ENCODE measurements at regions not wholly inside any gene's neighbourhood (a gene's known extent, or its start where the extent isn't known, plus 50 kb on each side); places are given as distances from the start of the nearest gene placed in this dataset.

DNA sequence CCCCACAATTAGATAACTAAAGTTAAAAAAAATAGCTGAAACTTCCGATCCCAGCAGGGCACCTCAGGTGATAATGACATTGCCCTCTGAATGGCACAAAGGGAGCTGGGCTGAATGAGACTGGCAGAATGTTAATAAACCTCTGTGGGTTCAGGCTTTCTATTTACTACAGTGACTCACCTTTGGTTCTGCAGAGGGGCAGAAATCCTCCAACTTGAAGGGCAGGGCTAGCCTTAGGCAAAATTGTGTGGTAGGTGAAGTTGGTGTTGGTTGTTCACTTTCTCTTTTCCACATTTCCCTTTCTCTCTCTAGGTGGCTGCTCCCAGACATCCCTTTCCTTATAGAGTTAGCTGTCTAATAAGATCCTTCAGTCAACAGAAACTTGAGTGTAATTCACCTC lies 625.2 kb downstream of the EPM2A start:
- TF ChIP-seq, protein P1, sequence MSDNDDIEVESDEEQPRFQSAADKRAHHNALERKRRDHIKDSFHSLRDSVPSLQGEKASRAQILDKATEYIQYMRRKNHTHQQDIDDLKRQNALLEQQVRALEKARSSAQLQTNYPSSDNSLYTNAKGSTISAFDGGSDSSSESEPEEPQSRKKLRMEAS (IDR thresholded peaks at IDR 0.05) = no peak
- TF ChIP-seq EP300 (IDR thresholded peaks at IDR 0.05; ENCODE audit: borderline replicate concordance) (no peak), EGR1 (IDR thresholded peaks at IDR 0.05) (no peak), NFIC (IDR thresholded peaks at IDR 0.05) (no peak), YY1 (IDR thresholded peaks at IDR 0.05; ENCODE audit: low read depth) (no peak), CREB1 (IDR thresholded peaks at IDR 0.05; ENCODE audit: low read depth) (no peak), RAD21 (IDR thresholded peaks at IDR 0.05; ENCODE audit: low read depth) (no peak), ZBTB7A (IDR thresholded peaks at IDR 0.05; ENCODE audit: low read depth) (no peak), TEAD4 (IDR thresholded peaks at IDR 0.05) (no peak), TCF12 (IDR thresholded peaks at IDR 0.05; ENCODE audit: low read depth) (no peak)
- TF ChIP-seq, protein P2, sequence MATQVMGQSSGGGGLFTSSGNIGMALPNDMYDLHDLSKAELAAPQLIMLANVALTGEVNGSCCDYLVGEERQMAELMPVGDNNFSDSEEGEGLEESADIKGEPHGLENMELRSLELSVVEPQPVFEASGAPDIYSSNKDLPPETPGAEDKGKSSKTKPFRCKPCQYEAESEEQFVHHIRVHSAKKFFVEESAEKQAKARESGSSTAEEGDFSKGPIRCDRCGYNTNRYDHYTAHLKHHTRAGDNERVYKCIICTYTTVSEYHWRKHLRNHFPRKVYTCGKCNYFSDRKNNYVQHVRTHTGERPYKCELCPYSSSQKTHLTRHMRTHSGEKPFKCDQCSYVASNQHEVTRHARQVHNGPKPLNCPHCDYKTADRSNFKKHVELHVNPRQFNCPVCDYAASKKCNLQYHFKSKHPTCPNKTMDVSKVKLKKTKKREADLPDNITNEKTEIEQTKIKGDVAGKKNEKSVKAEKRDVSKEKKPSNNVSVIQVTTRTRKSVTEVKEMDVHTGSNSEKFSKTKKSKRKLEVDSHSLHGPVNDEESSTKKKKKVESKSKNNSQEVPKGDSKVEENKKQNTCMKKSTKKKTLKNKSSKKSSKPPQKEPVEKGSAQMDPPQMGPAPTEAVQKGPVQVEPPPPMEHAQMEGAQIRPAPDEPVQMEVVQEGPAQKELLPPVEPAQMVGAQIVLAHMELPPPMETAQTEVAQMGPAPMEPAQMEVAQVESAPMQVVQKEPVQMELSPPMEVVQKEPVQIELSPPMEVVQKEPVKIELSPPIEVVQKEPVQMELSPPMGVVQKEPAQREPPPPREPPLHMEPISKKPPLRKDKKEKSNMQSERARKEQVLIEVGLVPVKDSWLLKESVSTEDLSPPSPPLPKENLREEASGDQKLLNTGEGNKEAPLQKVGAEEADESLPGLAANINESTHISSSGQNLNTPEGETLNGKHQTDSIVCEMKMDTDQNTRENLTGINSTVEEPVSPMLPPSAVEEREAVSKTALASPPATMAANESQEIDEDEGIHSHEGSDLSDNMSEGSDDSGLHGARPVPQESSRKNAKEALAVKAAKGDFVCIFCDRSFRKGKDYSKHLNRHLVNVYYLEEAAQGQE (IDR thresholded peaks at IDR 0.05; ENCODE audit: low read depth) = no peak

DNA sequence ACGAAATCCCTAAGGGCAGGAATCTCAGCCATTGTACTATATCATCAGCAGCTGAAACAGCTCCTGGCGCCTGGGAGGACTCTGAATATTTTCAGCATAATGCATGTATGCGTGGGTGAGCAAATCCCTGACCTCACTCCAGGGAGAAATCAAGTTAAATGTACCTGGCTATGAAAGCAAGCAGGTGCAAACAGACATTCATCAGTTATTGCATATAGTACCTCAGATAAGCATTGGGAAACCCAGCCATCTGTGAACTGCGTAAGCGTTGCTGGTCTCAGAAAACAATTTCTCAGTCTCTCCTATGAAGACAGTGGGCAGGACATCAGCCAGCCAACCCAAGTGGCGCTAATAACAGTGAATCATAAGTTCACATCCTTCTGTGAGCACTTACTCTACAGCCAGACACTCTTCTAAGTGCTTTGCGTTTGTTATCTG lies 622.6 kb downstream of the EPM2A start:
- TF ChIP-seq CEBPB (IDR thresholded peaks at IDR 0.05) = no peak
- no peak for TF ChIP-seq TEAD4 (IDR thresholded peaks at IDR 0.05)
- no peak for TF ChIP-seq EGR1 (IDR thresholded peaks at IDR 0.05)
- TF ChIP-seq RAD21 (IDR thresholded peaks at IDR 0.05; ENCODE audit: low read depth) = no peak
- TF ChIP-seq, protein P1 (IDR thresholded peaks at IDR 0.05) = no peak
- no peak for TF ChIP-seq TCF12 (IDR thresholded peaks at IDR 0.05; ENCODE audit: low read depth)
- TF ChIP-seq ZBTB7A (IDR thresholded peaks at IDR 0.05; ENCODE audit: low read depth) = no peak
- no peak for TF ChIP-seq FOXM1 (IDR thresholded peaks at IDR 0.05; ENCODE audit: borderline replicate concordance, low read depth)
- TF ChIP-seq, protein P3, sequence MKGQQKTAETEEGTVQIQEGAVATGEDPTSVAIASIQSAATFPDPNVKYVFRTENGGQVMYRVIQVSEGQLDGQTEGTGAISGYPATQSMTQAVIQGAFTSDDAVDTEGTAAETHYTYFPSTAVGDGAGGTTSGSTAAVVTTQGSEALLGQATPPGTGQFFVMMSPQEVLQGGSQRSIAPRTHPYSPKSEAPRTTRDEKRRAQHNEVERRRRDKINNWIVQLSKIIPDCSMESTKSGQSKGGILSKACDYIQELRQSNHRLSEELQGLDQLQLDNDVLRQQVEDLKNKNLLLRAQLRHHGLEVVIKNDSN (IDR thresholded peaks at IDR 0.05) = no peak
- TF ChIP-seq CREB1 (IDR thresholded peaks at IDR 0.05; ENCODE audit: low read depth) = no peak
- TF ChIP-seq NFIC (IDR thresholded peaks at IDR 0.05) = no peak
- TF ChIP-seq YY1 (IDR thresholded peaks at IDR 0.05; ENCODE audit: low read depth) = no peak
- no peak for TF ChIP-seq TAF1 (IDR thresholded peaks at IDR 0.05; ENCODE audit: low read depth)

DNA sequence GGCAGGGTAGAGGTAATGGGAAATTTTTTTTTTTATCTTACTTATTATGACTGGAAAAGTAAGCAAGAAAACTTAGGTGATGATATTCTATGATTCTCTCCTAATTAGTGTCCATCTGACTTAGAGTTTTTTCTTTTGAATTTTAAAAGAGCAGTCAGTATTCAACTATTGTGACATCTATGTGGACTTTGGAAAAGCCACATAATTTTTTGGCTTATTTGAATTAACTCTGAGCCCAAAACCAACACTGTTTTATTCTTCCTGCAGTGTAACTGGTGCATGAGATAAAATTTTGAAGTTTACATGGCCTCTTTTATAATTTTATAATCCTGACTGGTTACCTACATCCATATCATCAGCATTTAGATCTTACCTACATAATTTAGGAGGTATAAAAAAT lies 619.7 kb downstream of the EPM2A start:
- TF ChIP-seq ZBTB7A (IDR thresholded peaks at IDR 0.05; ENCODE audit: low read depth) (no peak), CEBPB (IDR thresholded peaks at IDR 0.05) (no peak), CREB1 (IDR thresholded peaks at IDR 0.05; ENCODE audit: low read depth) (no peak), EP300 (IDR thresholded peaks at IDR 0.05; ENCODE audit: borderline replicate concordance) (no peak)

DNA sequence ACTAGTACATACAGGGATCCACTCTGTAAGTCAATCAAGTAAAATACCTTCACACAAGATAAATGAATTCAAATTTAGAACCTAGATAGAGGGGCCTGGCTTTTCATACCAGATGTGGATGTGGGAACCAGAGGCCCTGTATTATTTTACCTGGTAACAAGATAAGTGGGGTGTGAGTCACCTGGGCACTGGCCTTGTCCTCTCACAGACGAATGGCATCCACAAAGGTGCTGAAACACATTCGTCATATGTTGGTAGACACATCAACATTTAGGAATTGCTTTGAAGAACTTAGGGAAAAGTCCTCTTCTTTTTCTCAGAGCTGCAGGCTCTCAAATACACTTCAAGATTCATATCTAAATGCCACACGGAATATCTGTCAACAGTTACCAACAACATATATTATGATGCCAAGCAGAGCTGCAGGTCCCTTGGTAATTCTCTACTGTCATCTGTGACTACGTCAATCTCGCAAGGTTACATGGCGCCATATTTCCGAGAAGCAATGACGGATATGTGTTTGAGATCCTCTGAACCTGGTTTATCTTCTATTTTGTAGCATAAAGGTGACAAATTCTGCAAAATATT lies 618.6 kb downstream of the EPM2A start:
- TF ChIP-seq ZBTB7A (IDR thresholded peaks at IDR 0.05; ENCODE audit: low read depth) (no peak), CEBPB (IDR thresholded peaks at IDR 0.05) (no peak), FOXM1 (IDR thresholded peaks at IDR 0.05; ENCODE audit: borderline replicate concordance, low read depth) (no peak), EP300 (IDR thresholded peaks at IDR 0.05; ENCODE audit: borderline replicate concordance) (no peak), EGR1 (IDR thresholded peaks at IDR 0.05) (no peak), NFIC (IDR thresholded peaks at IDR 0.05) (no peak), TAF1 (IDR thresholded peaks at IDR 0.05; ENCODE audit: low read depth) (no peak), YY1 (IDR thresholded peaks at IDR 0.05; ENCODE audit: low read depth) (no peak), CREB1 (IDR thresholded peaks at IDR 0.05; ENCODE audit: low read depth) (no peak), TCF12 (IDR thresholded peaks at IDR 0.05; ENCODE audit: low read depth) (no peak), RAD21 (IDR thresholded peaks at IDR 0.05; ENCODE audit: low read depth) (no peak), TEAD4 (IDR thresholded peaks at IDR 0.05) (no peak)
- TF ChIP-seq, protein P2 (IDR thresholded peaks at IDR 0.05; ENCODE audit: low read depth) = no peak
- TF ChIP-seq, protein P1 (IDR thresholded peaks at IDR 0.05) = no peak

DNA sequence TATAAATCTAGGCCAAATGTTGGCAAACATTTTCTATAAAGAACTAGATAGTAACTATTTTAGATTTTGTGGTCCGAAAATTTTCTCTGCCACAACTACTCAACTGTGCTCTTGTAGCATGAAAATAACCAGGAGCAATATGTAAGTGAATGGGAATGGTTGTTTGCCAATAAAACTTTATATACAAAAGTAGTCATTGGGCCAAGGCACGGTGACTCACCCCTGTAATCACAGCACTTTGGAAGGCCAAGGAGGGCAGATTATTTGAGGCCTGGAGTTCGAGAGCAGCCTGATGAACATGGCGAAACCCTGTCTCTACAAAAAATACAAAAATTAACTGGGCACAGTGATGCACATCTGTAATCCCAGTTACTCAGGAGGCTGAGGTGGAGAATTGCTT lies 617.1 kb downstream of the EPM2A start:
- TF ChIP-seq TEAD4 (IDR thresholded peaks at IDR 0.05) (no peak), FOXM1 (IDR thresholded peaks at IDR 0.05; ENCODE audit: borderline replicate concordance, low read depth) (no peak), TAF1 (IDR thresholded peaks at IDR 0.05; ENCODE audit: low read depth) (no peak), YY1 (IDR thresholded peaks at IDR 0.05; ENCODE audit: low read depth) (no peak), RAD21 (IDR thresholded peaks at IDR 0.05; ENCODE audit: low read depth) (no peak)

DNA sequence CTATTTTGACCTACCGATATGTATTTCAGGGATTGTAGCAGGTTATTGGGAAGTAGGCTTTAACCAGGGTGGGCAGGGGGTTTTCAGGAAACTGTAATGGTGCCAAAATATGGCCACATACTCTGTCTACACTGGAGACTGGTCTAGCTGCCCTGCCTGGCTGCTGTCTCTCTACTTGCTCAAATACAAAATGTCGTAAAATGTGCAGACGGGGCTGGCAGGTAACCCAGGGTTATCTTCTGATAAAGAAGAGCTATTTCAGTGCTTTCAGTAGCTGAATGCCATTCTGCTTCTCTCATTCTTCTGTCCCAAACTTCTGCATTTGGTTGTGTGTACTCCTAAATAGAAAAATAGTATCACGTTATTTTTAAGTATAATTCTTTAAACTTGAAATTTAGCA lies 616.2 kb downstream of the EPM2A start:
- TF ChIP-seq RAD21 (IDR thresholded peaks at IDR 0.05; ENCODE audit: low read depth) = no peak
- TF ChIP-seq, protein P1 (IDR thresholded peaks at IDR 0.05) = no peak
- TF ChIP-seq, protein P2 (IDR thresholded peaks at IDR 0.05; ENCODE audit: low read depth) = no peak
- TF ChIP-seq TAF1 (IDR thresholded peaks at IDR 0.05; ENCODE audit: low read depth) = no peak
- TF ChIP-seq EP300 (IDR thresholded peaks at IDR 0.05; ENCODE audit: borderline replicate concordance) = no peak
- TF ChIP-seq CREB1 (IDR thresholded peaks at IDR 0.05; ENCODE audit: low read depth) = no peak
- TF ChIP-seq TEAD4 (IDR thresholded peaks at IDR 0.05) = no peak
- TF ChIP-seq, protein P3 (IDR thresholded peaks at IDR 0.05) = no peak
- TF ChIP-seq ZBTB7A (IDR thresholded peaks at IDR 0.05; ENCODE audit: low read depth) = no peak
- TF ChIP-seq EGR1 (IDR thresholded peaks at IDR 0.05) = no peak
- TF ChIP-seq YY1 (IDR thresholded peaks at IDR 0.05; ENCODE audit: low read depth) = no peak
- TF ChIP-seq CEBPB (IDR thresholded peaks at IDR 0.05) = no peak
- TF ChIP-seq FOXM1 (IDR thresholded peaks at IDR 0.05; ENCODE audit: borderline replicate concordance, low read depth) = no peak
